GM18502 (cell line): ENCODE measurements at regions not wholly inside any gene's neighbourhood (a gene's known extent, or its start where the extent isn't known, plus 50 kb on each side); places are given as distances from the start of the nearest gene placed in this dataset.

Experiments used
- ATAC-seq: cut with Tn5 transposase; IDR thresholded peaks from one replicate; pipeline ENCODE4 v1.9.1; 2021; ENCODE audit warnings: mild to moderate bottlenecking; ENCODE audit not compliant: unreplicated experiment, poor library complexity

DNA sequence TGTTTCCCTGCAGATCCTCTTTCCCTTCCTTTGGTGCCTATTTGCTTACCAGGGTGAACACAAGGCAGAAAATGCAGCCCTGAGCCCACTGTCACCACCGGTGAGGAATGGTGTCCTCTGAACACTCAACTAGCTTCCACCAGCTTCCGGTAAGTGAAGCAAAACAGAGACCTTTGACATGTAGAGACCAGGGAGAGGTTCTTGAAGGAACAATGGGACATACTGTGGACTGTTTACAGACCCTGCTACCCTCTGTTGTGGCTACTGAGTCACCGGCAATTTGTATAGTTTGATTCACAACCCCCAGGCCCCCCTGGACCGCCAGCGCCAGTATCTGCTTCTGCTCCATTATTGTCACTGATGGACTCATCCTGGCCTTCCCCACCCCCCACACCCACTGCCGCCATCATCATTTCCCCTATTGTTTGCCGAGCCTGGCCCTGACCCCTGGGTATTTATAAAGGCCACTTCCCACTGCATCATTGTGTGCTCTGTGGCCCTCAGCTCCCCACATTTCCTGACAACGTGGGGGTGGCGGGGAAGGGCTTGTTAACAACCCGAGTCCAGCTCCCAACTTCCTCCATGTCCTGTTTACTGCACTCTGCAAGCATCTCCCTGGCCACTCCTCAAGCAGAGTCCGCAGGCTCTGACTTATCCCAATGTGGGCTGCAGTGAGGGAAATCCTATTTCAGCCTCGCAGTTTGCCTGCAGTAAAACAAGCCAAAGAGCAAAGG, 252.9 kb downstream of the ETS1 start:
- ATAC-seq, result no peak

DNA sequence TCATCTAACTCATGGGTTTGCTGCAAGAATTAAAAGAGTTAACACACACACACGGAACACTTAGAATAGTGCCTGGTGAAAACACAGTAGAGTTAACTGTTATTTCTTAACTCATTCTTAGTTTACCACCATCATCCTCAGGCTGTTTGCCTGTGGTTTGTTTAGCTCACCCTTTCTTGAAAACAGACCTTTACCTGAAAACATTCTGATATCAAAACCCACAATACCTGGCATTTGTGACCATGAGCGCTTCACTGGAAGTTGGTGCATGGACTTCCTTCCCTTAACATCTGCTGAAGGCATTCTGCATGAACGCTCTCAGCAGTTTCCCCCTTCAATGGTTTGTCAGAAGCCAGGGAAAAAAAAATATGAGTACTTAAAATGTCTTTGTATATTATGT, 256.0 kb downstream of the ETS1 start:
- no peak for ATAC-seq

DNA sequence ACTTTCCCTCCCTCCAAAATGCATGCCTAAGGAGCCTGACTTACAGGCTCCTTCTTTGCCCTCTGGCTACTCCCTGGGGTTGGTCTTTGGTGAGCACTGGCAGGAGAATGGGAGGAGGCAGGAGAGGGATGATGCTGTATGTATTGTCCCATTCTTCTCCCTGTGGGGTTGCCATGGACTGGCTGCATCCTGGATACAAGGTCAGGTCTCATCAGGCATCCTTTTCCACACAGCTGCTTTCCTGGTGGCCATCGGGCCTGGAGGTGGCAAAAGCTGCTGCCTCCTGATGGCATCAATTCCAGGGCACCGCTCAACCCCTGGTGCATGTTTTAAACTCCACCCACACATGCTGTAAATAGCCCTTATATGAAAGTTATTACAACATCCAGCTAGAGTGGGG, 257.2 kb downstream of the ETS1 start:
- ATAC-seq, result no peak

DNA sequence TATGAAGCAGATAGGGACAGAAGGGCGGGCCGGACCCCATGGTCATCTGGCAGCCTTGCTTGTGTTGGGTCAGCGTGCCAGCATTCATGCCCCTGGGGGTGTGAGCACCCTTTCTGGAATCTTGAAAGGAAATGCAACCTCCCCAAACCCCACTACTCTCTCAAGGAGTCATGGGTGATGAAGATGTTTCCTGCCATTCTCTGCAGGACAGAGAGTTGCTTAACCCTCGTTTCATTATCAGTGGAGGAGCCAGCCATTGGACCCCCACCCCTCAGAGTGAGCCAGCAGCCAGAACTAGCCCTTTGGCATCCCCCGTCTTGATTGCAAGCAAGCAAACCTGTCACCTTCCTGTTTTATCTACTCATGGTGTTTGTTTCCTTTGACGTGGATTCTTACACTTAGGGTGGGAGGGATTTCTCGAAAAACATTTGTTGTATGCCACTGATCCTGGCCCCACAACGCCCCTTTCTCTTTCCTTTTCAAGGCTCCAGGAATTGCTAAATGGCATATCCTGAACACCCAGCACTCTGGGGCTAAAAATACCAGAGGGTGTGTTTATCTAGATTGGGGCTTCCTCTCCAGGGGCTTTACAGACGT, 258.3 kb downstream of the ETS1 start:
- ATAC-seq, result no peak

DNA sequence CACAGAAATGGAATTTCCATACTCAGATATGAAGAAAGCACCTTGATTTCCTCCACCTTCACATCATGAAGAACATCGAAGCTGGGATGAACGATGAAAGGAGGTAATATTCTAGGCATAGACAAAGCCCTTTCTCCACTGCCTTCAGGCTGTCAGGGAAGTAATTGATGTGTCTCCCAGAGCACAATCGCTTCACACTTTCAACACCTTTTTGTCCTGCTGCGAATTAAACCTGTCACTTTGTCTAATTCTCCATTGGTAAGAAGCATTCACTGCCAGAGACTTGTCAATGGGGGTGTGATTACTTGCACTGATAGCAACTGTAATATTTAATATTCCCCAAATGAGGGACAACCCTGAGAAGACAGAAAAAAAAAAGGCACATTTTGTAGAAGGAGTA, 260.1 kb downstream of the ETS1 start:
- no peak for ATAC-seq

DNA sequence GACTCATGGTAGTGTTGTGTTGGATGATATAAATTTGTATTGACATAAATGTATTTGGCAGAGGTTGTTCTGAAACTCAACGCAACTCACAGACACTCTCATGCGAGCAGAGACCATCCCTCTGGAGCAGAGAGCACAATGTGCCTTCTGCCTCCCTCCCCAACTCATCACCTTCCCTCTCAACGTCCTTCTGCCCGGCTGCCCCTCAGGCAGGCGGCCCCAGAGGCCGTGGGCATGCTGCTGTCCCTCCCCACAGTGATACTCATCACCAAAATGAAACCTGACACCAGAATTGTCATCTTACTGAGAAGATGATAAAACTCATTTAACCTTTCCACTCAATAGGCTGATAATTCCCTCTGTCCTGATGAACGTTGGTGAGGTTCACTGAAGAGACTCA, 260.6 kb downstream of the ETS1 start:
- no peak for ATAC-seq

DNA sequence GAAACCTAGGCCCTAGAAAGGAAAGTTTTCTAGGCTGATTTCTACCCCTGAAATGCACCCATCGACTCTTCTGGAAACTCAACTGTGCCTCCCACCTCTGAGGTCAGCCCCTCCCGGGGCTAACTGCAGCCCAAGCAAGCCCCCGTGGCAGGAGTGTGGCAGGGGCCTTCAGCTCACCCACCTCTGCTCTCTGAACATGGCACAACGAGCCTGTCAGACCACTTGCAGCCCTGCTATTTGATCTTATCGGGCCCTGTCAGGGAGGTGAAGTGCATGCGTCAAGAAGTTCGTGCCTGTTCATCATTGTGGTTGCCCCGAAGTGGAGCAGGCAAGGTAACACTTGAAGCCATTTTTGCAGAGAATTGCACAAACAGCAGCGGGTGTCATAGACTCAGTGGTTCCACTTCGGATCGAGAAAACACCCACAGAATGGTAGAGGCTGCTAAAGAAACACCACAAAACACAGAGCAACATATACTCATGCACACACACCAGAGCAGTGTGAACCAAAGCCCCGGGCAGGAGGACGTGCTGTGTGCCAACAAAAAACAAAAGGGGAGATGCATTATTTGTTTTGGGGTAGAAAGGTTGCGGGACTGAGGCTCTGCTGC, 262.7 kb downstream of the ETS1 start:
- no peak for ATAC-seq

DNA sequence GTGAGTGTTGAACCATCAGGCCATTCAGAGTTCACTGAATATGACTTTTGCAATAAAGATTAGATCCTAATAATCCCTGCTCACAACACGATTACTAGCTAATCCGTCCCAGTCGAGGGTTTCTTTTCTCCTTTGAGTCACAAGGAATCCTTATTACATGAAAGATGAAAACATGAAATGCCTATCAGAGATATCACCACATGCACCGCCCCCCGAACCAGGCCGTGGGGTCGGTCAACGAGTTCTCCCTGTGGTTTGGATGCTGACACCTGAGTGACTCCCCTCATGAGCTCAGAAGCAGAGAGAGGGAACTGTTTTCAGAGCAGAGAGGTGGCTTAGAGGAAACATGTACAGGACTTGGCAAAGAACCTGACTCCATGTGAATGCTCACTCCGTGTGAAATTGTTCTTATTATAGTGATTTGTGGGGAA, 263.3 kb downstream of the ETS1 start:
- ATAC-seq, result no peak

DNA sequence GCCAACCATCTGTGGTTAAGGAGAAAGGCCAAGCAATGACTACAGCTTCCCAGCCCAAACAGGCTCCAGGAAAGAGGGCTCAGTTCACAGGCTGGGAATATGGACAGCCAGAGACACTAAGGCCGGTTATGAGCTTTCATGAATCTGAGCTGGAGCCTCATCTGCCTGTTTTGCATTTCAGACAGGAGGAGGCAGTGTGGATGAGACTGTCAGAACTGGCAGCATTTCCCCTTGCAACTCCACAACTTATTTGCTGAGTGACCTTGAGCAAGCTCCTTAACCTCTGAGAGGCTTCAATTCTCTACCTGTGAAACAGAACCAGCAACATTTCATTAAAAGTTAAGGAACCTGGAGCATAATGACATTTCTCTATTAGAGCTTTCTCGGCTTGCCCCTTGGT, 264.0 kb downstream of the ETS1 start:
- peak; percentile 48 for ATAC-seq

DNA sequence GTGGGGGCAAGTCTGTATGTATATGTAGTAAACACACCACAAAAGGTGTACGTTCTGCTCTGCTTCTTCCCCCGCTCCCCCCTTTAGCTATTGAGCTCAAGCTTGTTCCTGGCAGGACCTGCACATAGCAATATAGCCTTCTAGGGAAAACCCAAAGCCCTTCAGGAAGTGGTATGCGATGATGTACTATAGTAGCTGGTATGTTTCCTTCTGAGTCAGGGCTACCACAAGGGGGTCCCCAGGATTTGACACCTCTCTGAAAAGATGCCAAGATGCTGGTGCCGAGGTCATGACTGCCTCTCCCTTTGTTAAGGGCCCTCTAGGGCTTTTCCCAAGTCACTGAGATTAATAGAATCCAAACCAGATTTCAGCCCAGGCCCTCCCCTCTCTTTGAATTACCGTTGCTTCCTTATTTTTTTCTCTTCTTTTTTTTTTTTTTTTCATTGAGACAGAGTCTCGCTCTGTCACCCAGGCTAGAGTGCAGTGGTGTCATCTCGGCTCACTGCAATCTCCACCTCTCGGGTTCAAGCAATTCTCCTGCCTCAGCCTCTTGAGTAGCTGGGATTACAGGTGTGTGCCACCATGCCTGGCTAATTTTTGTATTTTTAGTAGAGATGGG, 268.4 kb downstream of the ETS1 start:
- peak; percentile 91 for ATAC-seq

DNA sequence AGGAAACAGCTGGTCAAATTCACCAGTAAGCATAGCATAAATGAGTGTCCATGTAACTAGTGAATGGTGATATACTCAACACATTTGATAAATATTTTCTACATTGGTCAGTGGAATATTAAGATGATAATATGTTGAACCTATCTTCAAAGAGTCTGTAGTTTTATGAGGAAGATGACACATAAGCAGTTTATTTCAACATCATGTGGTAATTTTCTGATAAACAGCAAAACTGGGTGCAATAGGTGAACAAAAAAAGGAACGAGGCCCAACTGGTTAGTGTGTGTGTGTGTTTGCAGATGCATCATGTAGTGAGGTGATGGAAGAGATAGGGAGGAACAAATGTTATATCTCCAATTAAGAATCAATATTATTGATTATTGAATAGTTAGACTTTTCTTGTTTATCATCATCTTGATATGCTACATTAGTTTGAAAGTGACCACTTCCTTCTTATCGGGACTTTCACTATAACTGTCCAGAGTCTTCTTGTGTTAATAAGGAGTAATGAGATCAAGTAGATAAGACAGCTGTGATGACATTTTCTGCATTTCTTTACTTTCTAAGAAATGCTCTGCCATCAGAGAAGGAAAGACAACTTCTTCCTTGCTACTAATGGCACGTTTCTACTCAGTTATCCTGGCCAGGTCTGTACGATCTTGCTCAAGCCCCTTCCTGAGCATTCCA, 270.7 kb downstream of the ETS1 start:
- no peak for ATAC-seq

DNA sequence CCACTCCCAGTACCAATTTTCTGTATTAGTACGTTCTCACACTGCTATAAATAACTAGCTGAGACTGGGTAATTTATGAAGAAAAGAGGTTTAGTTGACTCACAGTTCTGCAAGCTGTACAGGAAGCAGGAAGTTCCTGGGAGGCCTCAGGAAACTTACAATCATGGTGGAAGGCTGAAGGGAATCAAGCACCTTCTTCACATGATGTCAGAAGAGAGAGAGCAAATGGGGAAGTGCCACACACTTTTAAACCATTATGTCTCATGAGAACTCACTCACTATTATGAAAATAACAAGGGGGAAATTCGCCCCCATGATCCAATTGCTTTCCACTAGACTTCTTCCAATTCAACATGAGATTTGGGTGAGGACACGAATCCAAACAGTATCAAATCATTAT, 271.4 kb downstream of the ETS1 start:
- ATAC-seq, result no peak

DNA sequence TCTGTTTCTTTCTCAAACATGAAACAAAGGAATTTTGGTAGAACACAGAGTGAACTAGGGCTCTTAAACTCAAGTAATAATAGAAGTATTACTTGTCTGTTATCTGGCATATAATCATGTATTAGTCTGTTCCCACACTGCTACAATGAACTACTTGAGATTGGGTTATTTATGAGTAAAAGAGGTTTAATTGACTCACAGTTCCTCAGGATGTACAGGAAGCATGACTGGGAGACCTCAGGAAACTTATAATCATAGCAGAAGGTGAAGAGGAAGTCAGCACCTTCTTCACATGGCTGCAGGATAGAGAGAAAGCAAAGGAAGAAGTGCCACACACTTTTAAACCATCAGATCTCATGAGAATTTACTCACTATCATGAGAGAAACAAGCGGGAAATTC, 273.4 kb downstream of the ETS1 start:
- ATAC-seq, result no peak

DNA sequence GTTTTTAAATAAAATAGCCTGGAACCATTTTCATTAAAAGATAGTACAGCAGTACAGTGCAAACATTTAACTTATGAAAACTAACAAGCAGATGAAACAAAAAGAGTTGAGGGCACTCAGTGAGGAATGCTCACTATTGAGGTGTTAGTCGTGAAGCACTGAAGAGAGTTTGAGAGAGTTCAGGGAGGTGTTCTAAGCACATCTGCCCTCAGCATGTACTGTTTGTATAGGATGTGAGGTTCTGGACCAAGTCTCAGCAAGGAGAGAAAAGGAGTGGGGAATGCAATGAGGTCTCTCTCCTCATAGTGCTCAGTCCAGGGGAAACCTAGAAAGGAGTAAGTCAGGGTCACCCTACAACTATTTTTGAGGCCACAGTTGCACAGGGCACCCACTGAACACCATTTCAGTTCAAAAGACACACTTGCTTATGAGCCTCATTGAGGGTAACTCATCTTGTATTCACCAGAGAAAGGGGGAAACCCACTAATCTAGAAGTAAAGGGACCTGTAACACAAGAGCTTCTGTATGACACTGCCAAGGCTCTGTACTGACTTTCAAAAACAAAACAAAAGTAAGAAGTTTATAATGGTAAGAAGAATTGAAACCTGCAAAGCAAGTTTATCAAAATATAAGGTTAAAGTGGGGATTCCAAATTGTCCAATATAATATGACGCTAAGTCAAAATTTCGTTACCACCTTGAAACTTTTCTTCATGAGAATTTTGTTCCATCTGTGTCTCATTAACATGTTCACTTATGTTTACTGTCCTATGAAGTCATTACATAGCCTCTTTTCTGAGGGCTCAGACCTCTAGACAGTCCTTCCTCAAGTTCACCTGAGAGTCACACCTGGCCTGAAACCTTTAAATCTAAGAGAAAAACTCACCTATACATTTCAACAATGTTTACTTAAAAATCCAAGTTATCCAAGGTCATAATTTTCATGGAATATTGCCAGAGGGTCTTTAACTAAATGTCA, 275.3 kb downstream of the ETS1 start:
- ATAC-seq, result peak; percentile 68

DNA sequence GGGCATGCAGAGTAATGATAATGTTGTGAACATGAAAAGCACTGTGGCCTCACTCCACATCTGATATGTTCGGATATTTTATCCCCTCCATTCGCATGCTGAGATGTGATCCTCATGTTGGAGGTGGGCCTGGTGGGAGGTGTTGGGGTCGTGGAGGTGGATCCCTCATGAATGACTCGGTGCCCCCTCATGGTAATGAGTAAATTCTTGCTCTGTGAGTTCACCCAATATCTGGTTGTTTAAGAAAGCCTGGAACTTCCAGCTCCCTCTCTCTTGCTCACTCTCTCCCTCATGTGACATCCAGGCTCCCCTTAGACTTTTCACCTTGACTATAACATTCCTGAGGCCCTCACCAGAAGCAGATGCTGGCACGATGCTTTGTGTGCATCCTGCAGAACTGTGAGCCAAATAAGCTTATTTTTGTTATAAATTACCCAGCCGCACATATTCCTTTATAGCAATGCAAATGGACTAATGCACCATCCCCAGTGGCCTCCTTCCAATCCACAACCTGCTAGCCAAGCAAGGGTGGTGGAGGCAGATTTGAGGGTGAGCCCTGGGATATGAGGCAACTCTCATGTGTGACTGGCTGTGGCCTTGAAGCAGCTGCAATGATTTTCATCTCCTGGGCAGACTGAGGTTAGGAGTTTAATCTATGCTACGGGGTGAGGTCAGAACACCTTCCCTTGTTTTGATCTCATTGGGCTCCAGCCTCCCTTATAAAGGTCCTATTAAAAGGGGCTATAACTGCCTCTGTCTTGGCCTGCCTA, 276.5 kb downstream of the ETS1 start:
- ATAC-seq, result no peak

DNA sequence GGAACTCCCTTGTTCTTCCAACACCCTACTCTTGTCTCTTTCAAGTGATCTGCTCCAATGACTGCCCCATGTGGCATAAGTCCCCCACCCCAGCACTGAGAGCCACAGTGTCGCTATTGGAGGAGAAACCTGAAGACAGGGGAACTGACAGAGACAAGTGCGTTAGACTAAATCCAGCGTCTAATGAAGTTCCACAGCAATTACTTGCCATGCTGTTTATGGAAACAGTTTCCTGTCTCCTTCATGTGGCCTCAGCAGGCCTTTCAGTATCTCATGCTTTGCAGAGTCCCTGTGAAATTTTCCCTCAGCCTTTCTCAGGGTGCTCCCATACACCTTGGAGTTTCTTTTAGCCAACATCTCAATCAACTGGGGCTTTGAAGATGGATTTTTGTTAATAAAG, 277.4 kb downstream of the ETS1 start:
- ATAC-seq, result no peak

DNA sequence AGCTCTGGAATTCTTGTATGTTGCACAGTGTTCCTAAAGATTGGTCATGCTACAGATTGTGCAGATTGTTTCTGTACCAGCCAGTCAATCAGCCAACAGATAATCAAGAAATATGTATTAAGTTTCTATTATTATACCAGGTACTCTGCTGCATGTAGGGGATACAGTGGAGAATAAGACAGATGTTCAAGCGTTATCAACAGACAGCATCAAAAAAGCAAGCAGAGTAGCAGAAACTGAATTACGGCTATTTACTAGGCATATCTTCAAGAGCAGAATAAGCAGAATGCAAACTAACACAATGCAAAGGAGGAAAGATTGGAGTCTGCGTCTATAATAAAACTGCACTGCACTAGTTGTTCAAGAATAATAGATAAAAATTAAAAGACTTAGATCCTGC, 278.6 kb downstream of the ETS1 start:
- no peak for ATAC-seq

DNA sequence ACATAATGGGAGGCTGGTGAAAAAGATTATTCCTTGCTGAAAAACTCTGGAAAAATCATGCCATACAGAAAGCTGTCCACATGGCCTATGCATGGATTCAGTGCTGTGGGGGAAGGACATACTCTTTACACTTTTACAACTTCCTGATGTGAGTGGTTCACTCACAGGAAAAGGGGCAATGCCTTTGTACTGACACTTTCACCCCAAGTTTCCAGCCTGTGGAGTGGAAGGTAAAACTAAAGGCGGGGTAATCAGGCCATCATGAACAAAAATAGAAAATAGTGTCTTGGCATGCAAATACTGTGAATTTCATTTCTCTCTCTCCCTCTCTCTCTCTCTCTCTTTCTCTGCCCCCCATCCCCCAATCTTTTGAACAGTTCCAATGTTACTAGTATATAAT, 281.8 kb downstream of the ETS1 start:
- ATAC-seq, result no peak
